IMR-90 (cell line): ENCODE measurements at regions not wholly inside any gene's neighbourhood (a gene's known extent, or its start where the extent isn't known, plus 50 kb on each side); places are given as distances from the start of the nearest gene placed in this dataset.
"Not testable (repeated sequence)": the region's sequence is repeated elsewhere in the genome, so short reads cannot be mapped to it uniquely, and the experiment has no call there.

Source experiments
- BHLHE40 ChIP-seq: fragments of 150-350 bp; IDR thresholded peaks from 2 replicates; pipeline ENCODE4 v1.6.1; 2016; ENCODE audit warnings: mild to moderate bottlenecking, low read depth, low read length
- CEBPB ChIP-seq: IDR thresholded peaks from 2 replicates; pipeline ENCODE4 v1.6.1; 2012; ENCODE audit warnings: low read depth, low read length, improper control_type of control experiment
- CTCF ChIP-seq: conservative IDR thresholded peaks from 2 replicates; pipeline ENCODE4 v1.5.1; 2012; ENCODE audit warnings: mild to moderate bottlenecking, low read depth, low read length, improper control_type of control experiment
- ELK1 ChIP-seq: fragments of 150-350 bp; IDR thresholded peaks from 2 replicates; pipeline ENCODE4 v1.6.1; 2016; ENCODE audit warnings: low read depth, mild to moderate bottlenecking, low read length, moderate library complexity, borderline replicate concordance
- MAFK ChIP-seq: IDR thresholded peaks from 2 replicates; pipeline ENCODE4 v1.6.1; 2012; ENCODE audit warnings: low read depth, low read length, improper control_type of control experiment
- MAZ ChIP-seq: IDR thresholded peaks from 2 replicates; pipeline ENCODE4 v1.6.1; 2012; ENCODE audit warnings: low read depth, mild to moderate bottlenecking, low read length, improper control_type of control experiment, moderate library complexity, borderline replicate concordance
- MXI1 ChIP-seq: IDR thresholded peaks from 2 replicates; pipeline ENCODE4 v1.6.1; 2012; ENCODE audit warnings: low read depth, mild to moderate bottlenecking, low read length, moderate library complexity, borderline replicate concordance
- NFE2L2 ChIP-seq: fragments of 150-350 bp; IDR thresholded peaks from 2 replicates; pipeline ENCODE4 v1.6.1; 2016; ENCODE audit warnings: low read depth, mild to moderate bottlenecking, low read length
- POLR2A ChIP-seq: IDR thresholded peaks from 2 replicates; pipeline ENCODE4 v1.6.1; 2012; ENCODE audit warnings: mild to moderate bottlenecking, low read depth, low read length
- RAD21 ChIP-seq: IDR thresholded peaks from 2 replicates; pipeline ENCODE4 v1.6.1; 2012; ENCODE audit warnings: low read length, improper control_type of control experiment
- RCOR1 ChIP-seq: IDR thresholded peaks from 2 replicates; pipeline ENCODE4 v1.6.1; 2012; ENCODE audit warnings: mild to moderate bottlenecking, low read length, improper control_type of control experiment; ENCODE audit not compliant: insufficient replicate concordance
- RFX5 ChIP-seq: IDR thresholded peaks from 2 replicates; pipeline ENCODE4 v1.8.0; 2012; ENCODE audit warnings: low read depth, mild to moderate bottlenecking, low read length, moderate library complexity
- SMC3 ChIP-seq: fragments of 150-350 bp; IDR thresholded peaks from 2 replicates; pipeline ENCODE4 v1.6.1; 2016; ENCODE audit warnings: low read depth, mild to moderate bottlenecking, antibody characterized with exemption, low read length, moderate library complexity
- USF2 ChIP-seq: fragments of 150-350 bp; IDR thresholded peaks from 2 replicates; pipeline ENCODE4 v1.6.1; 2017; ENCODE audit warnings: mild to moderate bottlenecking, antibody characterized with exemption, low read length, low read depth

GRCh38 chr3:180448407-180448806 lies 153.6 kb upstream of the TTC14 start:
- not testable (repeated sequence) for TF ChIP-seq SMC3, CTCF, POLR2A, CEBPB, USF2, RAD21, ELK1, MAZ, MXI1, RFX5, RCOR1, BHLHE40, MAFK, NFE2L2
